Mesendoderm (in vitro differentiated cells): ENCODE measurements at regions not wholly inside any gene's neighbourhood (a gene's known extent, or its start where the extent isn't known, plus 50 kb on each side); places are given as distances from the start of the nearest gene placed in this dataset.

Source experiments
- DNase-seq: peaks from one replicate; pipeline ENCODE4 v3.0.0; 2013
- H2AK5ac ChIP-seq: 2 replicates; pipeline ENCODE4 v1.6.1; 2013; ENCODE audit warnings: low read length, inconsistent platforms
- H2BK120ac ChIP-seq: 2 replicates; pipeline ENCODE4 v1.6.1; 2013; ENCODE audit warnings: low read depth, mild to moderate bottlenecking, low read length, moderate library complexity, mixed read lengths
- H2BK15ac ChIP-seq: replicated peaks from 2 replicates; pipeline ENCODE4 v1.6.1; 2013; ENCODE audit warnings: low read depth, mild to moderate bottlenecking, moderate library complexity
- H2BK5ac ChIP-seq: 2 replicates; pipeline ENCODE4 v1.6.1; 2013; ENCODE audit warnings: low read length, inconsistent platforms
- H3K18ac ChIP-seq: 2 replicates; pipeline ENCODE4 v1.6.1; 2013; ENCODE audit warnings: mild to moderate bottlenecking, low read length, mixed read lengths
- H3K23ac ChIP-seq: one replicate; pipeline ENCODE4 v1.6.1; 2013; ENCODE audit warnings: low read length
- H3K27ac ChIP-seq: 2 replicates; pipeline ENCODE4 v1.5.1; 2013; ENCODE audit warnings: low read depth, mild to moderate bottlenecking, inconsistent platforms, low read length, moderate library complexity
- H3K27me3 ChIP-seq: 2 replicates; pipeline ENCODE4 v1.6.1; 2013; ENCODE audit warnings: low read length, control low read depth, mild to moderate bottlenecking, inconsistent platforms; ENCODE audit not compliant: insufficient read depth, poor library complexity
- H3K36me3 ChIP-seq: 2 replicates; pipeline ENCODE4 v1.6.1; 2013; ENCODE audit warnings: low read length, inconsistent platforms; ENCODE audit not compliant: control insufficient read depth, insufficient read depth
- H3K4ac ChIP-seq: one replicate; pipeline ENCODE4 v1.6.1; 2013; ENCODE audit warnings: low read depth, mild to moderate bottlenecking, low read length, moderate library complexity
- H3K4me1 ChIP-seq: 2 replicates; pipeline ENCODE4 v1.6.1; 2013; ENCODE audit warnings: low read depth, low read length, inconsistent platforms; ENCODE audit not compliant: control insufficient read depth
- H3K4me2 ChIP-seq: 2 replicates; pipeline ENCODE4 v1.6.1; 2013; ENCODE audit warnings: low read length
- H3K4me3 ChIP-seq: 2 replicates; pipeline ENCODE4 v1.5.1; 2013; ENCODE audit warnings: mild to moderate bottlenecking, low read length
- H3K56ac ChIP-seq: one replicate; pipeline ENCODE4 v1.6.1; 2013; ENCODE audit warnings: low read length
- H3K79me1 ChIP-seq: 2 replicates; pipeline ENCODE4 v1.6.1; 2013; ENCODE audit warnings: low read length, inconsistent platforms
- H3K79me2 ChIP-seq: 2 replicates; pipeline ENCODE4 v1.6.1; 2013; ENCODE audit warnings: mild to moderate bottlenecking, low read length; ENCODE audit not compliant: control insufficient read depth, insufficient read depth
- H3K9ac ChIP-seq: 2 replicates; pipeline ENCODE4 v1.6.1; 2013; ENCODE audit warnings: low read length, inconsistent platforms
- H4K5ac ChIP-seq: one replicate; pipeline ENCODE4 v1.6.1; 2013; ENCODE audit warnings: low read length
- H4K8ac ChIP-seq: one replicate; pipeline ENCODE4 v1.6.1; 2013; ENCODE audit warnings: low read depth, mild to moderate bottlenecking, control low read depth, low read length, moderate library complexity
- WGBS: extraction: QIAGEN DNeasy Blood & Tissue Kit; methylation state at CpG from one replicate; pipeline ENCODE4 v1.1.7; 2013; ENCODE audit warnings: low lambda C conversion rate, missing lambda C conversion rate; ENCODE audit not compliant: insufficient coverage; ENCODE audit errors: extremely low coverage; 5-methylcytosine and 5-hydroxymethylcytosine counted together

DNA sequence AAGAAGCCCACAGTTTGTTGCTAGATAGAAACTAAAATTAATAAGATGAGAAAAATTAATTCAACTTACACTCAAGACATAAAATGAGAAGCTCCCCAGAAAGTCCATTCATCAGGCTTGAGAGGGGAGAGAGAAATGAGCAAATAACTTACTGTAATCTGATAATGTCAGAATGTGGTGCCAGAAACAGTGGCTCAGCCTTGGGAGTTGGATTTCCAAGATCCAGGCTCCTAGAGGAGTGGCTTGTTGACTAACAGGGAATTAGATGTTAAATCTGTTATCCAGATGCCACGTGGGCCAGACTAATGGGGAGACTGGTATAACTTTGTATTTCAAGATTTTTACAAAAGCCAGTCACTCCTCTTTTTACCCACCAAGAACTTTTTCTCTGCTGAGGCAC lies 458.2 kb downstream of the GADD45G start:
- Histone ChIP-seq H3K27ac (no peak overlapping the region), H2AK5ac (no peak overlapping the region), H3K4me1 (no peaks in the 10 kb centered on the region), H3K27me3 (no peaks in the 10 kb centered on the region), H4K5ac (no peak overlapping the region), H3K79me2 (no peaks in the 10 kb centered on the region), H2BK5ac (no peak overlapping the region), H3K79me1 (no peaks in the 10 kb centered on the region), H3K23ac (no peak overlapping the region), H3K36me3 (no peaks in the 10 kb centered on the region), H4K8ac (no peak overlapping the region), H3K18ac (no peak overlapping the region), H3K56ac (no peak overlapping the region), H3K4ac (no peak overlapping the region), H3K4me2 (no peak overlapping the region), H2BK15ac (no peak overlapping the region), H2BK120ac (no peak overlapping the region), H3K4me3 (no peak overlapping the region), H3K9ac (no peak overlapping the region)
- no peak for DNase-seq
- no CpG with 5 or more reads among the region's 1 CpG for WGBS

DNA sequence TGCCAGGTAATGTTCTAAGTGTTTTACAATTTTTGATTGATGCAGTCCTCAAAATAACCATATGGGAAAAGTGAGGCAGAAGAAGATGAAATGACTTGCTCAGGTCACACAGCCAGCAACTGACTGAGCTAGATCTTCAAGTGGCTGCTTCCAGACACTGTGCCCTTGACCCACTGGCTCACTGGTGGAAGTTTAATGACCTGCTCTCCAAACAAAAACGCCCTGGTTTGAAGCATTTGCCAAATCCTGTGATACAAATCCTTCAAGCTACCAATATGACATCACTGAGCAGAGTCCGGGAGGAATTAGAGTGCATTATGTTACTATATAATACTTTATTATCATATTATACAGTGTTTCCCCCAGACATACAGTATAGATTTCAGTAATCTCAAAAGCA lies 459.4 kb downstream of the GADD45G start:
- no peaks in the 10 kb centered on the region for H3K79me2 ChIP-seq
- H3K23ac ChIP-seq = no peak overlapping the region
- H3K56ac ChIP-seq = no peak overlapping the region
- H2BK120ac ChIP-seq = no peak overlapping the region
- no peak overlapping the region for H3K27ac ChIP-seq
- H3K27me3 ChIP-seq = no peaks in the 10 kb centered on the region
- no peak overlapping the region for H3K4ac ChIP-seq
- H2BK5ac ChIP-seq = no peak overlapping the region
- no peak overlapping the region for H4K5ac ChIP-seq
- H2BK15ac ChIP-seq = no peak overlapping the region
- DNase-seq = no peak
- no peaks in the 10 kb centered on the region for H3K79me1 ChIP-seq
- no peaks in the 10 kb centered on the region for H3K4me1 ChIP-seq
- H4K8ac ChIP-seq = no peak overlapping the region
- H3K9ac ChIP-seq = no peak overlapping the region
- WGBS = no CpG with 5 or more reads among the region's 2 CpGs
- no peaks in the 10 kb centered on the region for H3K36me3 ChIP-seq
- H3K4me2 ChIP-seq = no peak overlapping the region
- no peak overlapping the region for H3K4me3 ChIP-seq
- no peak overlapping the region for H3K18ac ChIP-seq
- no peak overlapping the region for H2AK5ac ChIP-seq

DNA sequence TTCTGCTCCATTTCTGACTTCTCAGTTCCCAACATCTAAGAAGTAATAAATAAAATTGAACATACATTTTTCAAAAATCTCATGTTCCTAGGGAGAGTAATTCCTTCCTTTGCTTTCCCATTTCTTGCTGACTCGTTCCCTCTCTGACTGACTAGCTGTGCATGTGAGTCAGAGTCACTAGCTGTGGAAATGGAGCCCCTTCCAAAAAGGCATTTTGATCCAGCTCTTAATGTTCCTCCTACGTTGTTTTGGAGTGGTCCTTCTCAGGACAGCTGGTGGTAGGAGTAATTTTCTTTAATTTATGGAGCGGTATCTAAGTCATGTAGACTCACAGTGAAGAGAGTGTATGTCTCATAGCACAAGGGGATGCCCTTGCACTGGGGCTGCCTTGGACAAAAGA lies 460.2 kb downstream of the GADD45G start:
- Histone ChIP-seq H3K4me3 (no peak overlapping the region), H3K27me3 (no peaks in the 10 kb centered on the region), H4K5ac (no peak overlapping the region), H3K56ac (no peak overlapping the region), H2AK5ac (no peak overlapping the region), H3K4me1 (no peaks in the 10 kb centered on the region), H3K27ac (no peak overlapping the region), H3K79me2 (no peaks in the 10 kb centered on the region), H3K4me2 (no peak overlapping the region), H3K36me3 (no peaks in the 10 kb centered on the region), H2BK5ac (no peak overlapping the region), H3K4ac (no peak overlapping the region), H3K23ac (no peak overlapping the region), H4K8ac (no peak overlapping the region), H2BK120ac (no peak overlapping the region), H3K9ac (no peak overlapping the region), H3K18ac (no peak overlapping the region), H2BK15ac (no peak overlapping the region), H3K79me1 (no peaks in the 10 kb centered on the region)
- no CpG with 5 or more reads among the region's 3 CpGs for WGBS
- no peak for DNase-seq

DNA sequence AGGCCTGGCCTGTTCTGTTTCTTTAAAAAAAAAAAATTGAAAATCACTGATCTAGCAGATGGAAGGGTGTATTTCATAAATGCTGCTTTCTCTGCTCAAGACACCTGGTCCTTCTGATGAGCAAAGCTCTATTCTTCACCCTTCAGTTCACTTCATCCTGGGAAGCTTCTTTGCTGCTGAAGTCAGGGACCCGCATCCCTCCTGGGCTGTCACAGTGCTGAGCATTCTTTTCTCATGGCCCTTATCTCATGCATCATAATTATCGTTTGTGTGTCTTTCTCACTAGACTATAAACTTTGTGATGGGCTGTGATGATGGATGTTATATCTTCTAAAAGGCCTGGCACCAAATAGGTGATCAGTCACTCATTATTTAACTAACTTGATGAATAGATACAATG lies 461.0 kb downstream of the GADD45G start:
- no peak for DNase-seq
- Histone ChIP-seq H2AK5ac (no peak overlapping the region), H3K56ac (no peak overlapping the region), H4K5ac (no peak overlapping the region), H3K36me3 (no peaks in the 10 kb centered on the region), H3K4me2 (no peak overlapping the region), H2BK15ac (no peak overlapping the region), H3K27me3 (no peaks in the 10 kb centered on the region), H4K8ac (no peak overlapping the region), H3K18ac (no peak overlapping the region), H3K27ac (no peak overlapping the region), H3K4ac (no peak overlapping the region), H3K23ac (no peak overlapping the region), H3K4me1 (no peaks in the 10 kb centered on the region), H2BK120ac (no peak overlapping the region), H3K79me1 (no peaks in the 10 kb centered on the region), H2BK5ac (no peak overlapping the region), H3K9ac (no peak overlapping the region), H3K4me3 (no peak overlapping the region), H3K79me2 (no peaks in the 10 kb centered on the region)
- no CpG with 5 or more reads among the region's 2 CpGs for WGBS

DNA sequence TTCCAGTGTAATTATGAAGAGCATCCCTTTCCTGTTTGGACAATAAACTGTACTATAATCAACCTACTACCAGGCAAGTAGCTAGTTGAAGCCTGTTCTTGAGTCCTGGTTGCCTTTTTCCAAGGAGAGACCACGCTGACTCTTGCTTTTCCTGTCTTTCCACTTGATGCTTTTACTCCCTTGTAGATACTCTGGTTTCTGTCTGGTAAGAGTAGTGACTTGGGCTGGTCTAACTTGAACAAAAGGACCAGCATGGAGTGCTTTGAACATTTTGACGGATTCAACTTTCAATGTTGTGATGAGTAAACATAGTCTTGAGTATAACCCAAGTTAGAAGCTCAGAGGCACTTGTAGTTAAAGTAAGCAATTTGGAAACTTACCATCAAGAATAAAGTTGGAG lies 464.3 kb downstream of the GADD45G start:
- no peak overlapping the region for H4K5ac ChIP-seq
- no peaks in the 10 kb centered on the region for H3K27me3 ChIP-seq
- no peak overlapping the region for H3K23ac ChIP-seq
- no CpG with 5 or more reads among the region's 2 CpGs for WGBS
- H3K18ac ChIP-seq = no peak overlapping the region
- no peak overlapping the region for H2BK5ac ChIP-seq
- H3K36me3 ChIP-seq = no peaks in the 10 kb centered on the region
- H3K56ac ChIP-seq = no peak overlapping the region
- no peak overlapping the region for H3K4me3 ChIP-seq
- H4K8ac ChIP-seq = no peak overlapping the region
- H2AK5ac ChIP-seq = no peak overlapping the region
- H3K4me1 ChIP-seq = no peaks in the 10 kb centered on the region
- no peak overlapping the region for H3K9ac ChIP-seq
- no peak overlapping the region for H3K4me2 ChIP-seq
- H3K27ac ChIP-seq = no peak overlapping the region
- no peaks in the 10 kb centered on the region for H3K79me2 ChIP-seq
- DNase-seq = no peak
- H2BK15ac ChIP-seq = no peak overlapping the region
- no peak overlapping the region for H3K4ac ChIP-seq
- H2BK120ac ChIP-seq = no peak overlapping the region
- no peaks in the 10 kb centered on the region for H3K79me1 ChIP-seq

DNA sequence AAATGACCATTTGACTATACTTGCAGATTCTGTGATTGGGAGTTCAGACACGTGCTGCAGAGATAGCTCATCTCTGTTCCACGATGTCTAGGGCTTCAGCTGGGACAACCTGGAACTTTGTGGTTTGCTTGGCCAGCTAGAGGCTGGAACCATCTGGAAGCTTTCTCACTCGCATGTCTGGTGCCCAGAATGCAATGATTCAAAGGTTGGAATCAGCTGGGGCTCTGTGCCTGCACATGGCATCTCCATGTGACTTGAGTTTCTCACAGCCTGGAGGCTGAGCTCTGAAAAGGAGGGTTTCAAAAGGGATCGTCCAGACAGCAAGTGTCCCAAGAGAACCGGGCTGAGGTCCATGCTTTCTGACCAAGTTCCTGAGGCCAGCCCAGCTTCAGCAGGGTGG lies 465.2 kb downstream of the GADD45G start:
- Histone ChIP-seq H3K56ac (no peak overlapping the region), H3K4me2 (no peak overlapping the region), H2BK120ac (no peak overlapping the region), H3K4ac (no peak overlapping the region), H3K4me1 (no peaks in the 10 kb centered on the region), H3K4me3 (no peak overlapping the region), H4K8ac (no peak overlapping the region), H3K9ac (no peak overlapping the region), H4K5ac (no peak overlapping the region), H2BK15ac (no peak overlapping the region), H2AK5ac (no peak overlapping the region), H3K18ac (no peak overlapping the region), H3K79me2 (no peaks in the 10 kb centered on the region), H3K36me3 (no peaks in the 10 kb centered on the region), H3K23ac (no peak overlapping the region), H3K79me1 (no peaks in the 10 kb centered on the region), H3K27ac (no peak overlapping the region), H2BK5ac (no peak overlapping the region), H3K27me3 (no peaks in the 10 kb centered on the region)
- no peak for DNase-seq
- no CpG with 5 or more reads among the region's 5 CpGs for WGBS
